Cardiac fibroblast (primary cell): ENCODE measurements at regions not wholly inside any gene's neighbourhood (a gene's known extent, or its start where the extent isn't known, plus 50 kb on each side); places are given as distances from the start of the nearest gene placed in this dataset.

ENCODE experiments used
- DNase-seq, 2 donors: peaks; one replicate each; pipeline versions ENCODE4 v3.0.0 to v3.0.0-alpha.2; 2010; ENCODE audit warnings: low read depth in 2 of 2
- H3K4me3 ChIP-seq, 2 donors: replicated peaks in 1 of 2; 1 replicate in 1 of 2; 2 replicates in 1 of 2; pipeline ENCODE4 v1.5.1; 2011; ENCODE audit warnings: low read depth in 2 of 2, low read length in 2 of 2, mild to moderate bottlenecking in 2 of 2, moderate library complexity in 1 of 2
- TF ChIP-seq, protein P1 (sequence below): IDR thresholded peaks from one replicate; pipeline ENCODE4 v1.5.1; 2011; ENCODE audit warnings: low read depth, mild to moderate bottlenecking, low read length, inconsistent platforms

DNA sequence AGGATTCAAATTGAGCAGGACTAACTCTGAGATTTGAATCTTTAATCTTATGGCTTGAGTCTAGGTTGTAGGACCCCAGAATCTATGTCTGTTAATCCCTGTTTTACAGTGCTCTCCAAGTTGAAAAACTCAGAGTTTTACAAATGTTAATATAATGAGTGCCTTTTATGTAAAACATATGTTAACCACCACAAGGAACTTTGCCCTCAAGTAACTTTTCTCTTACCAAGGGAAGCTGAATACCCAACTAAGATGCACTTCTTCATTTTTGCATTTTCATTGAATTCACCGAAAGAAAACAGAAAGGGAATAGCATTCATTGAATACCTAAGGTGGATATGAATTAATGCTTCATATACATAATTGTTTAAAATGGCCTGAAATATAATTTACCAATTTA is 338.1 kb downstream of the RPRM start:
- TF ChIP-seq, protein P1, sequence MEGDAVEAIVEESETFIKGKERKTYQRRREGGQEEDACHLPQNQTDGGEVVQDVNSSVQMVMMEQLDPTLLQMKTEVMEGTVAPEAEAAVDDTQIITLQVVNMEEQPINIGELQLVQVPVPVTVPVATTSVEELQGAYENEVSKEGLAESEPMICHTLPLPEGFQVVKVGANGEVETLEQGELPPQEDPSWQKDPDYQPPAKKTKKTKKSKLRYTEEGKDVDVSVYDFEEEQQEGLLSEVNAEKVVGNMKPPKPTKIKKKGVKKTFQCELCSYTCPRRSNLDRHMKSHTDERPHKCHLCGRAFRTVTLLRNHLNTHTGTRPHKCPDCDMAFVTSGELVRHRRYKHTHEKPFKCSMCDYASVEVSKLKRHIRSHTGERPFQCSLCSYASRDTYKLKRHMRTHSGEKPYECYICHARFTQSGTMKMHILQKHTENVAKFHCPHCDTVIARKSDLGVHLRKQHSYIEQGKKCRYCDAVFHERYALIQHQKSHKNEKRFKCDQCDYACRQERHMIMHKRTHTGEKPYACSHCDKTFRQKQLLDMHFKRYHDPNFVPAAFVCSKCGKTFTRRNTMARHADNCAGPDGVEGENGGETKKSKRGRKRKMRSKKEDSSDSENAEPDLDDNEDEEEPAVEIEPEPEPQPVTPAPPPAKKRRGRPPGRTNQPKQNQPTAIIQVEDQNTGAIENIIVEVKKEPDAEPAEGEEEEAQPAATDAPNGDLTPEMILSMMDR: no peak
- DNase-seq: no peak
- no peak overlapping the region for H3K4me3 ChIP-seq

GRCh38 chr2:153138651-153139375 is 339.7 kb downstream of the RPRM start:
- DNase-seq: no peak
- TF ChIP-seq, protein P1: no peak
- H3K4me3 ChIP-seq: no peak overlapping the region

DNA sequence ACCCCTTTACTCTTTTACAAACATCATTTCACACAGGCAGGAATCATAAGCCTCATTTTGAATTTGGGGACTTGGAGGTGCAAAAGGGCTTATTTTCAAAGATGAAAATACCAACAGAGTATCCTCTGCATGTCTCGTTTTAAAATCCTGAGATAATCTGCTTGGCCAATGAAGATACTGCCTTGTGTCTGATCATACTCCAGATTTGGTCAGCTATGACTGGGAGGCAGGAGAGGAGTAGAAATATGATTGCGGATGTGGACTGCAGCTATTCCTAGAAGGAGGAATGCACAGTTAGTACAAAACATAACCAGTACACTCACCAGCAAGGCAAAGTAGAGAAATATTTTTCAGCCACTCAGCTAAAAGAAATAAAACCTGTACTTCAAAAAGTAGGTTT is 342.3 kb downstream of the RPRM start:
- no peak overlapping the region for H3K4me3 ChIP-seq
- TF ChIP-seq, protein P1: no peak
- DNase-seq: no peak

GRCh38 chr2:153134725-153135124 is 343.8 kb downstream of the RPRM start:
- no peak overlapping the region for H3K4me3 ChIP-seq
- DNase-seq: no peak
- TF ChIP-seq, protein P1: no peak

- no peak overlapping the region for H3K4me3 ChIP-seq
- DNase-seq: no peak
- TF ChIP-seq, protein P1: no peak
These were observed 344.8 kb downstream of the RPRM start for GRCh38 chr2:153133716-153134115.

DNA sequence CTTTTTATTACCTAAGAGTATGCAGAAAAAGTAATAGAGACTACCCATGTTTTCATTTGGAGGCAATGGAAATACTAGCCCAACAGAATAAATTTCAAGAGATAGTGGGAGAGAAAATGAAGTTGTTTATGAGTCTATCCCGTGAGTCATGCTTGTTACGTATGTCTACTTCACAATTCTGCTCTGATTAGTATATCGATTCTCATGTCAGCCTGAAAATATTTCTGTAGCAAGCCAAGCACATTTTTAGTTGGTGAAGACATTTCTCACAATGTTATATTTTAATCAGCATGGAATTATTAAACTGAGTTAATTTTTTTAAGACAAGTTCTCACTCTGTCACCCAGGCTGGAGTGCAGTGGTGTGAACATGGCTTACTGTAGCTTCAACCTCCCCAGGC is 346.1 kb downstream of the RPRM start:
- no peak for DNase-seq
- H3K4me3 ChIP-seq: no peak overlapping the region
- TF ChIP-seq, protein P1: no peak

GRCh38 chr2:153115141-153115540 is 363.4 kb downstream of the RPRM start:
- TF ChIP-seq, protein P1: no peak
- H3K4me3 ChIP-seq: no peak overlapping the region
- DNase-seq: no peak
